Chondrocyte (in vitro differentiated cells): ENCODE measurements at regions not wholly inside any gene's neighbourhood (a gene's known extent, or its start where the extent isn't known, plus 50 kb on each side); places are given as distances from the start of the nearest gene placed in this dataset.

Experiments
- DNase-seq: peaks from one replicate; pipeline ENCODE4 v3.0.0; 2021; ENCODE audit warnings: mixed read lengths, low spot score
- H3K27ac Mint-ChIP-seq: one replicate; pipeline ENCODE4 v1.8.0; 2021; ENCODE audit warnings: mild to moderate bottlenecking, moderate library complexity, mixed read lengths; ENCODE audit not compliant: unreplicated experiment
- H3K27me3 Mint-ChIP-seq: 2 replicates; pipeline ENCODE4 v1.8.0; 2021; ENCODE audit warnings: low read depth, mixed read lengths
- H3K36me3 Mint-ChIP-seq: 2 replicates; pipeline ENCODE4 v1.8.0; 2021; ENCODE audit warnings: low read depth, mixed read lengths
- H3K4me1 Mint-ChIP-seq: 2 replicates; pipeline ENCODE4 v1.8.0; 2021; ENCODE audit warnings: low read depth, mild to moderate bottlenecking, mixed read lengths
- H3K4me3 Mint-ChIP-seq: one replicate; pipeline ENCODE4 v1.8.0; 2021; ENCODE audit warnings: mild to moderate bottlenecking, moderate library complexity, mixed read lengths; ENCODE audit not compliant: unreplicated experiment
- H3K9me3 Mint-ChIP-seq: 2 replicates; pipeline ENCODE4 v1.8.0; 2021; ENCODE audit warnings: low read depth, mixed read lengths
- TF ChIP-seq, protein P1 (sequence below): fragments of 200-600 bp; sonication (generic); IDR thresholded peaks from 2 replicates; pipeline ENCODE4 v1.5.0; 2021; ENCODE audit warnings: antibody characterized with exemption, mild to moderate bottlenecking, moderate library complexity

DNA sequence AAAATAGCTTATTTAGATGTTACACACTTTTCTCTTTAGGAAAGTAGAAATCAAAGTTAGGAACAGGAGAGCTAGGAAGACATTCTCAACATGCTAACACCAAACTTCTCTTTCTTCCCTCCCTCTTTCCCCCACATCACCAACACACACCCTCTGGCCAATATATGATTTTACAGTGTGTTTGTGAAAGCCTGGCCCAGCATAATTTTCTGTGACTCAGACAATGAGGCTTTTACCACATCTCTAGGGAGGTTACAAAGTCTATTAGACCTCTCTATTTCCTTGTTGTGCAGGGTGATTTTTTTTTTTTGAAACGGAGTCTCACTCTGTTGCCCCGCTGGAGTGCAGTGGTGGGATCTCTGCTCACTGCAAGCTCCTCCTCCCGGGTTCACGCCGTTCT is 189.9 kb downstream of the AASDH start:
- Mint-ChIP-seq H3K9me3 (no peaks in the 10 kb centered on the region), H3K27ac (no peak overlapping the region), H3K27me3 (no peaks in the 10 kb centered on the region), H3K36me3 (peaks cover 2% of the 10 kb centered on the region), H3K4me3 (no peak overlapping the region), H3K4me1 (peaks cover 20% of the 10 kb centered on the region)
- TF ChIP-seq, protein P1, sequence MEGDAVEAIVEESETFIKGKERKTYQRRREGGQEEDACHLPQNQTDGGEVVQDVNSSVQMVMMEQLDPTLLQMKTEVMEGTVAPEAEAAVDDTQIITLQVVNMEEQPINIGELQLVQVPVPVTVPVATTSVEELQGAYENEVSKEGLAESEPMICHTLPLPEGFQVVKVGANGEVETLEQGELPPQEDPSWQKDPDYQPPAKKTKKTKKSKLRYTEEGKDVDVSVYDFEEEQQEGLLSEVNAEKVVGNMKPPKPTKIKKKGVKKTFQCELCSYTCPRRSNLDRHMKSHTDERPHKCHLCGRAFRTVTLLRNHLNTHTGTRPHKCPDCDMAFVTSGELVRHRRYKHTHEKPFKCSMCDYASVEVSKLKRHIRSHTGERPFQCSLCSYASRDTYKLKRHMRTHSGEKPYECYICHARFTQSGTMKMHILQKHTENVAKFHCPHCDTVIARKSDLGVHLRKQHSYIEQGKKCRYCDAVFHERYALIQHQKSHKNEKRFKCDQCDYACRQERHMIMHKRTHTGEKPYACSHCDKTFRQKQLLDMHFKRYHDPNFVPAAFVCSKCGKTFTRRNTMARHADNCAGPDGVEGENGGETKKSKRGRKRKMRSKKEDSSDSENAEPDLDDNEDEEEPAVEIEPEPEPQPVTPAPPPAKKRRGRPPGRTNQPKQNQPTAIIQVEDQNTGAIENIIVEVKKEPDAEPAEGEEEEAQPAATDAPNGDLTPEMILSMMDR = no peak
- no peak for DNase-seq

DNA sequence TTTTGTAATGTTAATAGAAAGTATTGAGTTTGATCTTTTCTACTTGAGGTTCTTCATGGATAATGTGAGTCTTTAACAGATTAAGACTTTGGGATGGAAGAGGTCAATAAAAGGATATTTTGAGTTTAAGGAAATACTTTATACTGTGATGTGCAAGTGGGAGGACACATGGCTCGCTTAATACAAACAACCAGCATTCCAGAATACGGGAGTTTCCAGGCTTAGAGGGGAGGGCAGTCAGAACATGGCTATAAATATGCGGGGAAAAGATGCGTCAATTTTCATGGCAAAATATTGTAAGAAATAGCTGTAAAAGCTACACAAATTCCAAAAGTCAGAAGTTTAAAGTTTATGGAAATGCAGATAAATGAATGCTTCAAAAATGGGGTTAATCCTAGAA is 192.3 kb downstream of the AASDH start:
- H3K4me1 Mint-ChIP-seq = peaks cover 20% of the 10 kb centered on the region
- TF ChIP-seq, protein P1 = no peak
- peak overlapping the region; percentile 46 for H3K27ac Mint-ChIP-seq
- DNase-seq = no peak
- H3K4me3 Mint-ChIP-seq = peak overlapping the region; percentile 10
- H3K27me3 Mint-ChIP-seq = no peaks in the 10 kb centered on the region
- H3K36me3 Mint-ChIP-seq = peaks cover 4% of the 10 kb centered on the region
- peaks cover 7% of the 10 kb centered on the region for H3K9me3 Mint-ChIP-seq

DNA sequence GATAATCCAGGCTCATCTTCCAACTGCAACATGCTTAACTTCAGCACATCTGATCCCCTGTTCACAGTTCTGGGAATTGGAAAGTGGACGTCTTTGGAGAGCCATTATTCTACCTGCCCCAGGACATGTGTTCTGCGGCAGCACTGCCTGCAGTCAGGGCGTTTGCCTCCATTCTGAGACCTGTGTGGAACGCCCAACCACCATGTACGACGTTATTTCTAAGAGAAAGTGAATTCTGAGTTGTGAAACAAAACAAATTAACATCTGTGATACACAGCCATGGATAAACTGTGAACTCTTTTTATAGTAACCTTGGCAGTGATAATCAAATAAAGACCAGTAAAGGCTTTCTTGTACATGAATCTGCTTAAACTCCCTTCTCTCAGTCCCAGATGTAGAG is 195.8 kb downstream of the AASDH start:
- H3K27me3 Mint-ChIP-seq = no peaks in the 10 kb centered on the region
- H3K4me3 Mint-ChIP-seq = no peak overlapping the region
- peaks cover 4% of the 10 kb centered on the region for H3K36me3 Mint-ChIP-seq
- TF ChIP-seq, protein P1 = no peak
- no peak overlapping the region for H3K27ac Mint-ChIP-seq
- H3K4me1 Mint-ChIP-seq = peaks cover 14% of the 10 kb centered on the region
- H3K9me3 Mint-ChIP-seq = peaks cover 7% of the 10 kb centered on the region
- DNase-seq = no peak

DNA sequence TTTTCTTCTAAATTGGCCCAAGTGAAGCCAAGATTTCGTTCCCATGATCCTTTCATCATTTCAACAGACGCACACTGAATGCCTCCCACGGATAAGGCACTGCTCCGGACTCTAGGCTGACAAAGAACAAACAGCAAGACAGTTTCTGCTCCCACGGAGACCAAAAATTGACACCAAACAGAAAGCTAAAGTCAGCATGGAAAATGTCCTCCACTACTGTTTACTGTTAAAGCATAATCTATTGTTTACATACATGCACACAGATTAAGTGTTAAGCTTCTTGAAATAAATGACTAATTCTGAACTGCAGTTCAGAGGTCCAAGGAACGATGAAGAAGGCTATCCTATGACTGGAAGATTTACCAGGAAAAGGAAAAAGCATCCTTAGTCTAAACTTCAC is 199.6 kb downstream of the AASDH start:
- peaks cover 3% of the 10 kb centered on the region for H3K36me3 Mint-ChIP-seq
- TF ChIP-seq, protein P1 = no peak
- DNase-seq = no peak
- peaks cover 7% of the 10 kb centered on the region for H3K9me3 Mint-ChIP-seq
- H3K27me3 Mint-ChIP-seq = no peaks in the 10 kb centered on the region
- H3K4me3 Mint-ChIP-seq = no peak overlapping the region
- H3K4me1 Mint-ChIP-seq = no peaks in the 10 kb centered on the region
- H3K27ac Mint-ChIP-seq = no peak overlapping the region

DNA sequence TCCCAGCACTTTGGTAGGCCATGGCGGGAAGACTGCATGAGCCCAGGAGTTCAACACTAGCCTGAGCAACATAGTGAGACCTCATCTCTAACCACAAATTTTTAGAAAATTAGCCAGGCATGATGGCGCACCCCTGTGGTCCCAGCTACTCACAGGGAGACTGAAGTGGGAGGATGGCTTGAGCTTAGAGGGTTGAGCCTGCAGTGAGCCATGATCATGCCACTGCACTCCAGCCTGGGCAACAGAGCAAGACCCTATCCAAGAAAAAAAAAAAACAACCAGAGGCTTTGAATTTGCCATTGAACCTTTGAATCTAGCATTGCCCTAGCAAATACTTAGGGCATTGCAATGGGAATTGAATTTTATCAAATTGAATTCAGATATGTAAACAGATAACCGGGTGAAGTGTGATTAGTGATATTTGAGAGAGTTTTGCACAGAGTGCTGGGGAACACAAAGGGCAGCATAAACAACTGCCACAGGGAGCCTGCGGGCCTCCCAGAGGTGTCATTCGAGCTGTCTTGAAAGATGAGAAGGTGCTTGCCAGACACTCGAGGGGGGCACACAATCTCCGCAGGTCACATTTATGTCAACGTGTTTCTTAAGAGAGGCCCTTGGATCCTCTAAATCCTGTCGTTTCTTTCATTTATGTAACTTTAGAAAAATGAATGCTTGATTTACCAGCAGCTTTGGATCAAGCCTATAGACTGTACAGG is 200.3 kb downstream of the AASDH start:
- H3K27me3 Mint-ChIP-seq = no peaks in the 10 kb centered on the region
- TF ChIP-seq, protein P1 = no peak
- no peaks in the 10 kb centered on the region for H3K36me3 Mint-ChIP-seq
- no peak overlapping the region for H3K4me3 Mint-ChIP-seq
- no peak overlapping the region for H3K27ac Mint-ChIP-seq
- no peak for DNase-seq
- H3K9me3 Mint-ChIP-seq = peaks cover 7% of the 10 kb centered on the region
- no peaks in the 10 kb centered on the region for H3K4me1 Mint-ChIP-seq
